Spleen (tissue), 7 donors: ENCODE measurements at regions not wholly inside any gene's neighbourhood (a gene's known extent, or its start where the extent isn't known, plus 50 kb on each side); places are given as distances from the start of the nearest gene placed in this dataset.

Source experiments
- CTCF ChIP-seq, 11 experiments: fragments of 200-600 bp in 7 of 11; fragments of 450-650 bp in 4 of 11; sonication (generic) in 4 of 11; IDR thresholded peaks in 8 of 11; conservative IDR thresholded peaks in 3 of 11; 1 replicate in 7 of 11; 2 replicates in 4 of 11; pipeline versions ENCODE4 v1.4.0 to v1.8.0; 2016 to 2021; ENCODE audit warnings: antibody characterized with exemption in 11 of 11, inconsistent platforms in 4 of 11, mild to moderate bottlenecking in 1 of 11
- POLR2A ChIP-seq, 3 donors: fragments of 450-650 bp; IDR thresholded peaks; one replicate each; pipeline ENCODE4 v1.5.1; 2017; ENCODE audit warnings: antibody characterized with exemption in 3 of 3, mild to moderate bottlenecking in 1 of 3
- POLR2AphosphoS5 ChIP-seq, 3 donors: sonication (generic); formaldehyde crosslinking; IDR thresholded peaks; one replicate each; pipeline ENCODE4 v1.5.1; 2017; ENCODE audit warnings: antibody characterized with exemption in 3 of 3
- donor health status: DM: no; HTN: no; CAD: no; lungs with moderate emphysema.
- donor health status: DM: no; HTN: no; CAD: no.
- donor health status: DM: no; HTN: no; CAD: no.

- TF ChIP-seq POLR2AphosphoS5 (IDR thresholded peaks at IDR 0.05) (no peak), CTCF (IDR thresholded peaks at IDR 0.05 in 8 of 11, conservative IDR thresholded peaks at IDR 0.05 in 3 of 11) (no peak), POLR2A (IDR thresholded peaks at IDR 0.05) (no peak)
These were observed 68.1 kb upstream of the SH3GL3 start for GRCh38 chr15:83378921-83379578.
